ENCODE measurements at regions not wholly inside any gene's neighbourhood (a gene's known extent, or its start where the extent isn't known, plus 50 kb on each side); places are given as distances from the start of the nearest gene placed in this dataset.

GRCh38 chr5:110242950-110243349, 483.5 kb downstream of the TMEM232 start:
- TF ChIP-seq CTCF (IDR thresholded peaks at IDR 0.05; ENCODE audit: insufficient read depth, low read depth, low read length): no peak
- POLR2A ChIA-PET: no interaction called here
- no peak for DNase-seq (ENCODE audit: low read depth)
- Histone ChIP-seq H3K27me3 (ENCODE audit: control insufficient read depth, insufficient read depth, low read length) (no peaks in the 10 kb centered on the region), H3K4me3 (ENCODE audit: low read depth, low read length) (no peak overlapping the region), H3K36me3 (ENCODE audit: control insufficient read depth, insufficient read depth, low read length) (no peaks in the 10 kb centered on the region)
- CTCF ChIA-PET: no interaction called here

- TF ChIP-seq CTCF (IDR thresholded peaks at IDR 0.05; ENCODE audit: insufficient read depth, low read depth, low read length): no peak
- ChIA-PET CTCF (no interaction called here), POLR2A (no interaction called here)
- Histone ChIP-seq H3K4me3 (ENCODE audit: low read depth, low read length) (no peak overlapping the region), H3K36me3 (ENCODE audit: control insufficient read depth, insufficient read depth, low read length) (no peaks in the 10 kb centered on the region), H3K27me3 (ENCODE audit: control insufficient read depth, insufficient read depth, low read length) (no peaks in the 10 kb centered on the region)
- no peak for DNase-seq (ENCODE audit: low read depth)
Measured at GRCh38 chr5:110248921-110249320, 477.6 kb downstream of the TMEM232 start.

- TF ChIP-seq CTCF (IDR thresholded peaks at IDR 0.05; ENCODE audit: insufficient read depth, low read depth, low read length): no peak
- H3K36me3 ChIP-seq (ENCODE audit: control insufficient read depth, insufficient read depth, low read length): no peaks in the 10 kb centered on the region
- POLR2A ChIA-PET: no interaction called here
- CTCF ChIA-PET: no interaction called here
- H3K4me3 ChIP-seq (ENCODE audit: low read depth, low read length): no peak overlapping the region
- DNase-seq (ENCODE audit: low read depth): no peak
- no peaks in the 10 kb centered on the region for H3K27me3 ChIP-seq (ENCODE audit: control insufficient read depth, insufficient read depth, low read length)
Measured at GRCh38 chr5:110250355-110250754, 476.1 kb downstream of the TMEM232 start.

- POLR2A ChIA-PET: no interaction called here
- CTCF ChIA-PET: no interaction called here
Measured at GRCh38 chr5:110250755-110251154, 475.7 kb downstream of the TMEM232 start.

GRCh38 chr5:110251366-110251765, 475.1 kb downstream of the TMEM232 start:
- no peaks in the 10 kb centered on the region for H3K27me3 ChIP-seq (ENCODE audit: control insufficient read depth, insufficient read depth, low read length)
- H3K36me3 ChIP-seq (ENCODE audit: control insufficient read depth, insufficient read depth, low read length): no peaks in the 10 kb centered on the region
- CTCF ChIA-PET: no interaction called here
- no peak overlapping the region for H3K4me3 ChIP-seq (ENCODE audit: low read depth, low read length)
- POLR2A ChIA-PET: no interaction called here
- no peak for TF ChIP-seq CTCF (IDR thresholded peaks at IDR 0.05; ENCODE audit: insufficient read depth, low read depth, low read length)
- no peak for DNase-seq (ENCODE audit: low read depth)

More at GRCh38 chr5:110250755-110251154, 475.7 kb downstream of the TMEM232 start:
- H3K36me3 ChIP-seq (ENCODE audit: control insufficient read depth, insufficient read depth, low read length): no peaks in the 10 kb centered on the region
- H3K27me3 ChIP-seq (ENCODE audit: control insufficient read depth, insufficient read depth, low read length): no peaks in the 10 kb centered on the region
- no peak overlapping the region for H3K4me3 ChIP-seq (ENCODE audit: low read depth, low read length)
- TF ChIP-seq CTCF (IDR thresholded peaks at IDR 0.05; ENCODE audit: insufficient read depth, low read depth, low read length): no peak
- DNase-seq (ENCODE audit: low read depth): no peak
